Activated naive CD4-positive, alpha-beta T cell treated with anti-CD3 and anti-CD28 coated beads, Interleukin-2, amount 10 ng/mL, durations not matched to agents 7 days and 5 days (primary cell): ENCODE measurements at regions not wholly inside any gene's neighbourhood (a gene's known extent, or its start where the extent isn't known, plus 50 kb on each side); places are given as distances from the start of the nearest gene placed in this dataset.

Source experiments
- CTCF ChIA-PET: fragments of 350-600 bp; sonication (Branson Sonifier 250); formaldehyde crosslinking; loops from one replicate; lab custom pipeline; 2021; ENCODE audit warnings: antibody characterized with exemption; lab: Charles Lee
- DNase-seq: peaks from one replicate; pipeline ENCODE4 v3.0.0-alpha.2; 2020
- H3K27ac Mint-ChIP-seq: one replicate; pipeline ENCODE4 v1.8.0; 2021; ENCODE audit warnings: mild to moderate bottlenecking, moderate library complexity, mixed read lengths
- H3K27me3 Mint-ChIP-seq: one replicate; pipeline ENCODE4 v1.8.0; 2021; ENCODE audit warnings: mild to moderate bottlenecking, mixed read lengths
- H3K36me3 Mint-ChIP-seq: one replicate; pipeline ENCODE4 v1.8.0; 2021; ENCODE audit warnings: mixed read lengths
- H3K4me1 Mint-ChIP-seq: one replicate; pipeline ENCODE4 v1.8.0; 2021; ENCODE audit warnings: mixed read lengths
- H3K4me3 Mint-ChIP-seq: one replicate; pipeline ENCODE4 v1.8.0; 2021; ENCODE audit warnings: mild to moderate bottlenecking, moderate library complexity, mixed read lengths
- H3K9me3 Mint-ChIP-seq: one replicate; pipeline ENCODE4 v1.8.0; 2021; ENCODE audit warnings: mixed read lengths

- Mint-ChIP-seq H3K27ac (no peak overlapping the region), H3K36me3 (no peaks in the 10 kb centered on the region), H3K4me3 (no peak overlapping the region), H3K4me1 (no peaks in the 10 kb centered on the region), H3K9me3 (no peaks in the 10 kb centered on the region), H3K27me3 (no peaks in the 10 kb centered on the region)
- CTCF ChIA-PET, result no interaction called here
- no peak for DNase-seq
These were observed 281.3 kb downstream of the DIPK2A start for GRCh38 chr3:144252896-144253295.

GRCh38 chr3:144257381-144257780 is 285.8 kb downstream of the DIPK2A start:
- CTCF ChIA-PET, result no interaction called here
- H3K27me3 Mint-ChIP-seq, result no peaks in the 10 kb centered on the region
- no peak overlapping the region for H3K27ac Mint-ChIP-seq
- no peak for DNase-seq
- H3K4me3 Mint-ChIP-seq, result no peak overlapping the region
- H3K36me3 Mint-ChIP-seq, result no peaks in the 10 kb centered on the region
- no peaks in the 10 kb centered on the region for H3K9me3 Mint-ChIP-seq
- H3K4me1 Mint-ChIP-seq, result no peaks in the 10 kb centered on the region

GRCh38 chr3:144259267-144259666 is 287.6 kb downstream of the DIPK2A start:
- no peak overlapping the region for H3K4me3 Mint-ChIP-seq
- no peaks in the 10 kb centered on the region for H3K4me1 Mint-ChIP-seq
- no peaks in the 10 kb centered on the region for H3K27me3 Mint-ChIP-seq
- no peak for DNase-seq
- H3K9me3 Mint-ChIP-seq, result no peaks in the 10 kb centered on the region
- no peaks in the 10 kb centered on the region for H3K36me3 Mint-ChIP-seq
- CTCF ChIA-PET, result interaction anchor here (0.7 kb wide), 1 partner anchor 1095 kb away, joined by 3 read pairs; no protein-coding TSS in a partner anchor
- H3K27ac Mint-ChIP-seq, result no peak overlapping the region

GRCh38 chr3:144263706-144264105 is 292.1 kb downstream of the DIPK2A start:
- H3K27me3 Mint-ChIP-seq, result no peaks in the 10 kb centered on the region
- DNase-seq, result no peak
- CTCF ChIA-PET, result no interaction called here
- H3K9me3 Mint-ChIP-seq, result peaks cover 2% of the 10 kb centered on the region
- no peaks in the 10 kb centered on the region for H3K36me3 Mint-ChIP-seq
- no peak overlapping the region for H3K27ac Mint-ChIP-seq
- H3K4me3 Mint-ChIP-seq, result no peak overlapping the region
- no peaks in the 10 kb centered on the region for H3K4me1 Mint-ChIP-seq

- Mint-ChIP-seq H3K9me3 (peaks cover 2% of the 10 kb centered on the region), H3K4me1 (no peaks in the 10 kb centered on the region), H3K27ac (no peak overlapping the region), H3K36me3 (no peaks in the 10 kb centered on the region), H3K27me3 (no peaks in the 10 kb centered on the region), H3K4me3 (no peak overlapping the region)
- CTCF ChIA-PET, result no interaction called here
- no peak for DNase-seq
These were observed 292.7 kb downstream of the DIPK2A start for GRCh38 chr3:144264350-144264749.

GRCh38 chr3:144264794-144265193 is 293.2 kb downstream of the DIPK2A start:
- DNase-seq, result no peak
- Mint-ChIP-seq H3K9me3 (peaks cover 2% of the 10 kb centered on the region), H3K4me3 (no peak overlapping the region), H3K36me3 (no peaks in the 10 kb centered on the region), H3K27ac (no peak overlapping the region), H3K4me1 (no peaks in the 10 kb centered on the region), H3K27me3 (no peaks in the 10 kb centered on the region)
- CTCF ChIA-PET, result no interaction called here

- peaks cover 2% of the 10 kb centered on the region for H3K9me3 Mint-ChIP-seq
- H3K27me3 Mint-ChIP-seq, result no peaks in the 10 kb centered on the region
- CTCF ChIA-PET, result no interaction called here
- H3K36me3 Mint-ChIP-seq, result no peaks in the 10 kb centered on the region
- H3K27ac Mint-ChIP-seq, result no peak overlapping the region
- no peak for DNase-seq
- no peaks in the 10 kb centered on the region for H3K4me1 Mint-ChIP-seq
- H3K4me3 Mint-ChIP-seq, result no peak overlapping the region
These were observed 294.0 kb downstream of the DIPK2A start for GRCh38 chr3:144265542-144266100.

- no peak for DNase-seq
- Mint-ChIP-seq H3K4me1 (peaks cover 3% of the 10 kb centered on the region), H3K27me3 (no peaks in the 10 kb centered on the region), H3K9me3 (peaks cover 2% of the 10 kb centered on the region), H3K36me3 (no peaks in the 10 kb centered on the region), H3K4me3 (no peak overlapping the region), H3K27ac (no peak overlapping the region)
- CTCF ChIA-PET, result no interaction called here
These were observed 298.5 kb downstream of the DIPK2A start for GRCh38 chr3:144270100-144270499.

- Mint-ChIP-seq H3K4me1 (peaks cover 3% of the 10 kb centered on the region), H3K27me3 (no peaks in the 10 kb centered on the region), H3K4me3 (no peak overlapping the region), H3K9me3 (peaks cover 2% of the 10 kb centered on the region), H3K36me3 (no peaks in the 10 kb centered on the region), H3K27ac (no peak overlapping the region)
- no peak for DNase-seq
- CTCF ChIA-PET, result no interaction called here
These were observed 301.1 kb downstream of the DIPK2A start for GRCh38 chr3:144272680-144273079.

- peaks cover 3% of the 10 kb centered on the region for H3K4me1 Mint-ChIP-seq
- no peak for DNase-seq
- no peaks in the 10 kb centered on the region for H3K9me3 Mint-ChIP-seq
- CTCF ChIA-PET, result no interaction called here
- H3K4me3 Mint-ChIP-seq, result no peak overlapping the region
- no peaks in the 10 kb centered on the region for H3K36me3 Mint-ChIP-seq
- no peaks in the 10 kb centered on the region for H3K27me3 Mint-ChIP-seq
- no peak overlapping the region for H3K27ac Mint-ChIP-seq
These were observed 302.0 kb downstream of the DIPK2A start for GRCh38 chr3:144273601-144274000.

GRCh38 chr3:144275005-144275404 is 303.4 kb downstream of the DIPK2A start:
- CTCF ChIA-PET, result no interaction called here
- no peaks in the 10 kb centered on the region for H3K36me3 Mint-ChIP-seq
- H3K27ac Mint-ChIP-seq, result no peak overlapping the region
- peaks cover 3% of the 10 kb centered on the region for H3K4me1 Mint-ChIP-seq
- no peaks in the 10 kb centered on the region for H3K9me3 Mint-ChIP-seq
- no peaks in the 10 kb centered on the region for H3K27me3 Mint-ChIP-seq
- DNase-seq, result no peak
- no peak overlapping the region for H3K4me3 Mint-ChIP-seq

- H3K36me3 Mint-ChIP-seq, result no peaks in the 10 kb centered on the region
- H3K4me1 Mint-ChIP-seq, result no peaks in the 10 kb centered on the region
- no peaks in the 10 kb centered on the region for H3K9me3 Mint-ChIP-seq
- H3K4me3 Mint-ChIP-seq, result no peak overlapping the region
- CTCF ChIA-PET, result no interaction called here
- H3K27ac Mint-ChIP-seq, result no peak overlapping the region
- DNase-seq, result no peak
- no peaks in the 10 kb centered on the region for H3K27me3 Mint-ChIP-seq
These were observed 310.7 kb downstream of the DIPK2A start for GRCh38 chr3:144282313-144282712.

- no peaks in the 10 kb centered on the region for H3K27me3 Mint-ChIP-seq
- H3K4me3 Mint-ChIP-seq, result no peak overlapping the region
- H3K36me3 Mint-ChIP-seq, result no peaks in the 10 kb centered on the region
- peaks cover 2% of the 10 kb centered on the region for H3K9me3 Mint-ChIP-seq
- CTCF ChIA-PET, result no interaction called here
- H3K4me1 Mint-ChIP-seq, result no peaks in the 10 kb centered on the region
- H3K27ac Mint-ChIP-seq, result no peak overlapping the region
- DNase-seq, result no peak
These were observed 314.8 kb downstream of the DIPK2A start for GRCh38 chr3:144286235-144286910.

- Mint-ChIP-seq H3K27me3 (no peaks in the 10 kb centered on the region), H3K4me1 (no peaks in the 10 kb centered on the region), H3K36me3 (no peaks in the 10 kb centered on the region), H3K27ac (no peak overlapping the region), H3K4me3 (no peak overlapping the region), H3K9me3 (peaks cover 2% of the 10 kb centered on the region)
- no peak for DNase-seq
- CTCF ChIA-PET, result no interaction called here
These were observed 315.4 kb downstream of the DIPK2A start for GRCh38 chr3:144287001-144287400.

- Mint-ChIP-seq H3K36me3 (no peaks in the 10 kb centered on the region), H3K27ac (no peak overlapping the region), H3K4me3 (no peak overlapping the region), H3K4me1 (no peaks in the 10 kb centered on the region), H3K9me3 (peaks cover 2% of the 10 kb centered on the region), H3K27me3 (no peaks in the 10 kb centered on the region)
- CTCF ChIA-PET, result no interaction called here
- DNase-seq, result no peak
These were observed 317.4 kb downstream of the DIPK2A start for GRCh38 chr3:144289057-144289456.
